ENCODE measurements at regions not wholly inside any gene's neighbourhood (a gene's known extent, or its start where the extent isn't known, plus 50 kb on each side); places are given as distances from the start of the nearest gene placed in this dataset.

GRCh38 chr5:93328833-93329232 lies 252.2 kb downstream of the NR2F1-AS1 start:
- TF ChIP-seq CTCF (IDR thresholded peaks at IDR 0.05) (no peak), POLR2A (IDR thresholded peaks at IDR 0.05) (no peak)
